Astrocyte (in vitro differentiated cells and primary cell): ENCODE measurements at regions not wholly inside any gene's neighbourhood (a gene's known extent, or its start where the extent isn't known, plus 50 kb on each side); places are given as distances from the start of the nearest gene placed in this dataset.

ENCODE experiments used
- EZH2 ChIP-seq: IDR thresholded peaks from 2 replicates; pipeline ENCODE4 v1.6.1; 2012; ENCODE audit warnings: mild to moderate bottlenecking, low read length, inconsistent platforms; ENCODE audit not compliant: insufficient read depth
- TF ChIP-seq, protein P1 (sequence below): IDR thresholded peaks from 2 replicates; pipeline ENCODE4 v1.5.1; 2011; ENCODE audit warnings: low read depth, mild to moderate bottlenecking, inconsistent platforms, low read length, moderate library complexity; ENCODE audit not compliant: insufficient read depth

GRCh38 chr5:93294996-93295395, 286.0 kb downstream of the NR2F1-AS1 start:
- TF ChIP-seq, protein P1, sequence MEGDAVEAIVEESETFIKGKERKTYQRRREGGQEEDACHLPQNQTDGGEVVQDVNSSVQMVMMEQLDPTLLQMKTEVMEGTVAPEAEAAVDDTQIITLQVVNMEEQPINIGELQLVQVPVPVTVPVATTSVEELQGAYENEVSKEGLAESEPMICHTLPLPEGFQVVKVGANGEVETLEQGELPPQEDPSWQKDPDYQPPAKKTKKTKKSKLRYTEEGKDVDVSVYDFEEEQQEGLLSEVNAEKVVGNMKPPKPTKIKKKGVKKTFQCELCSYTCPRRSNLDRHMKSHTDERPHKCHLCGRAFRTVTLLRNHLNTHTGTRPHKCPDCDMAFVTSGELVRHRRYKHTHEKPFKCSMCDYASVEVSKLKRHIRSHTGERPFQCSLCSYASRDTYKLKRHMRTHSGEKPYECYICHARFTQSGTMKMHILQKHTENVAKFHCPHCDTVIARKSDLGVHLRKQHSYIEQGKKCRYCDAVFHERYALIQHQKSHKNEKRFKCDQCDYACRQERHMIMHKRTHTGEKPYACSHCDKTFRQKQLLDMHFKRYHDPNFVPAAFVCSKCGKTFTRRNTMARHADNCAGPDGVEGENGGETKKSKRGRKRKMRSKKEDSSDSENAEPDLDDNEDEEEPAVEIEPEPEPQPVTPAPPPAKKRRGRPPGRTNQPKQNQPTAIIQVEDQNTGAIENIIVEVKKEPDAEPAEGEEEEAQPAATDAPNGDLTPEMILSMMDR: no peak
- no peak for TF ChIP-seq EZH2
